Cardiac muscle cell (in vitro differentiated cells and primary cell): ENCODE measurements at regions not wholly inside any gene's neighbourhood (a gene's known extent, or its start where the extent isn't known, plus 50 kb on each side); places are given as distances from the start of the nearest gene placed in this dataset.

Experiments used
- DNase-seq, 2 donors: peaks; one replicate each; pipeline versions ENCODE4 v3.0.0 to v3.0.0-alpha.2; 2010 to 2017; ENCODE audit warnings: low read depth in 1 of 2, low spot score in 1 of 2
- H3K27ac ChIP-seq: fragments of 200-600 bp; sonication (generic); 2 replicates; pipeline ENCODE4 v1.5.1; 2016
- H3K27me3 ChIP-seq: fragments of 200-600 bp; sonication (generic); 2 replicates; pipeline ENCODE4 v1.6.0; 2016; ENCODE audit warnings: control low read depth
- H3K36me3 ChIP-seq: fragments of 200-600 bp; sonication (generic); 2 replicates; pipeline ENCODE4 v1.5.1; 2016; ENCODE audit warnings: control low read depth
- H3K4me1 ChIP-seq: fragments of 200-600 bp; sonication (generic); 2 replicates; pipeline ENCODE4 v1.8.1; 2017; ENCODE audit warnings: low read depth, mild to moderate bottlenecking, mixed run types
- H3K4me3 ChIP-seq: fragments of 200-600 bp; sonication (generic); 2 replicates; pipeline ENCODE4 v1.5.1; 2016; ENCODE audit warnings: mild to moderate bottlenecking
- H3K9me3 ChIP-seq: fragments of 200-600 bp; sonication (generic); 2 replicates; pipeline ENCODE4 v1.5.1; 2017; ENCODE audit warnings: low read depth, mild to moderate bottlenecking, control low read depth
- TF ChIP-seq, protein P1 (sequence below): IDR thresholded peaks from 2 replicates; pipeline ENCODE4 v1.5.1; 2012; ENCODE audit warnings: low read depth, mild to moderate bottlenecking, low read length

DNA sequence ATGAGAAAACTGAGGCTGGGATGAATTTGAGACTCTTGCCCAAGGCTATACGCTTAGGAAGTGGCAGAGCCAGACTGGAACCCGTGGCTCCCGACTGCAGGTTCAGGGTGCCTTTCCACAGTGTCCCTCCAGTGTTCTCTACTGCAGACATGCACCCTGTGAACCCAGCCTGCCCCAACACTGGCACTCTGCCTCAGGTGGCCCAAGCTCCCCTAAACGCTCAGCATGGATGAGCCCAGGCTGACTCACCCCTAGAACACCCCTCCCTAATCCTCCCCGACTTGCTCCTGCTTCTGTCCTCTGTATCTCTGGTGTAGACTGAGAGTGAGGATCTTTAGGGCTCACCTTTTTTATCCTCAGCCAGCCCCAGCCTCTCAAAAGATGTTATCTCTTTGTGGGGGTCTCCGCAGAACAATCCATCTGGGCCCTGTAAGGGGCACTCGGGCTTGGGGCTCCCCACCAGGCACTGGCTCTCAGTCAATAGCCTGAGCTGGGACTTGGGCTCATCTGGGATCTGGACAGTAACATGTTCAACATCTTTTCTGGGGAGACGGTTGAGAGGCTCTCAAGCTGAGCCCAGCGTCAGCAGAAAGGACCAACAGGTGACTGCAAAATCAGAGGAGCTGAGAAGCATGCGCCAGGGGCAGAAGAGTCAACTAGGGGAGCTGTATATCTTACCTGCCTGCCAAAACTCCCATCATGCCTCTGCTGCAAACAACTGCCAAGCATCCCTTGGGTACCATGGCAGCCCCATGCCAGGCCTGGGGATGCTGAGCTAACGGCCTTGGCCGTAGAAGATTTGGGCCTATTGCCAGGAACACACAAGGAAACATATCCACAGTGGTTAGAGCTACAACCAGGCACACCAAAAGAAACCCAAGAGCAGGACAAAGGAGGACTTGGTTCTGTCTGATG, 176.2 kb downstream of the BUD13 start:
- Histone ChIP-seq H3K27ac (no peak overlapping the region), H3K4me1 (no peaks in the 10 kb centered on the region), H3K4me3 (no peak overlapping the region), H3K9me3 (no peaks in the 10 kb centered on the region), H3K27me3 (peaks cover 10% of the 10 kb centered on the region), H3K36me3 (no peaks in the 10 kb centered on the region)
- DNase-seq: no peak
- TF ChIP-seq, protein P1, sequence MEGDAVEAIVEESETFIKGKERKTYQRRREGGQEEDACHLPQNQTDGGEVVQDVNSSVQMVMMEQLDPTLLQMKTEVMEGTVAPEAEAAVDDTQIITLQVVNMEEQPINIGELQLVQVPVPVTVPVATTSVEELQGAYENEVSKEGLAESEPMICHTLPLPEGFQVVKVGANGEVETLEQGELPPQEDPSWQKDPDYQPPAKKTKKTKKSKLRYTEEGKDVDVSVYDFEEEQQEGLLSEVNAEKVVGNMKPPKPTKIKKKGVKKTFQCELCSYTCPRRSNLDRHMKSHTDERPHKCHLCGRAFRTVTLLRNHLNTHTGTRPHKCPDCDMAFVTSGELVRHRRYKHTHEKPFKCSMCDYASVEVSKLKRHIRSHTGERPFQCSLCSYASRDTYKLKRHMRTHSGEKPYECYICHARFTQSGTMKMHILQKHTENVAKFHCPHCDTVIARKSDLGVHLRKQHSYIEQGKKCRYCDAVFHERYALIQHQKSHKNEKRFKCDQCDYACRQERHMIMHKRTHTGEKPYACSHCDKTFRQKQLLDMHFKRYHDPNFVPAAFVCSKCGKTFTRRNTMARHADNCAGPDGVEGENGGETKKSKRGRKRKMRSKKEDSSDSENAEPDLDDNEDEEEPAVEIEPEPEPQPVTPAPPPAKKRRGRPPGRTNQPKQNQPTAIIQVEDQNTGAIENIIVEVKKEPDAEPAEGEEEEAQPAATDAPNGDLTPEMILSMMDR: no peak

- peaks cover 10% of the 10 kb centered on the region for H3K27me3 ChIP-seq
- H3K36me3 ChIP-seq: no peaks in the 10 kb centered on the region
- TF ChIP-seq, protein P1: no peak
- H3K4me1 ChIP-seq: no peaks in the 10 kb centered on the region
- no peak overlapping the region for H3K27ac ChIP-seq
- no peak for DNase-seq
- H3K4me3 ChIP-seq: no peak overlapping the region
- H3K9me3 ChIP-seq: no peaks in the 10 kb centered on the region
These were observed 177.4 kb downstream of the BUD13 start for GRCh38 chr11:116595305-116595880.

DNA sequence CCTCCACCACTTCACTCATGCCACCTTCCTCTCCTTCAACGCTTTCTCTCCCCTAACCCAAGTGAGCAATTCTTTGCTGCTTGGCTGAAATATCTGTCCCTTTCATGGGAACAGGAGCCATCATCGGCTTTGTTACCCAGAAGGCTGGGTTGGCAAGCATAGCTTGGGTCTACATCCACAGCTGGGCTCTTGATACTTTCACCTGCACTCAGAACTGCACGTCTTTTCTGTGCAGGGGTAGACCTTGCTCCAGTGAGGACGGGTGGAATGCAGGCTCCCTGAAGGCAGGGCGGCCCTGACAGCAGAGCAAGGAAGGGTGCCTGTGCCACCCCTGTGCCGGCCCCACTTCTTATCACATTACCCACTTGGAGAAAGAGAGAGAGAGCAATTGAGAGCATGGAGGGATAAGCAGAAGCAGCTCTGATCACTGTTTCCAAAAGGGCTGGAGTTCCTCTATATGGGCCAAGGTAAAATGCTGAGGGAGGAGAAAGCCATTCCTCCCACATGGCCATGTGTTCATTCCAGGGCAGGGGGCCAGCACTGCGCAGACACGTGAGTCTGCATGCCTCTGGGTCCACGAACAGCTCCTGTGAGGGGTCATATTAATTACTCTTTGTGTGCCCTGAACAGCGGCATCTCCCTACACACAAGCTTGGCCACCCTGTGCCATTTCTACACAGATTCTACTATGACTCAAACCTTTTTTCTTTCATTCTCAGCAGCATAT, 181.8 kb downstream of the BUD13 start:
- no peaks in the 10 kb centered on the region for H3K4me1 ChIP-seq
- peak in 1 of 2 donors; percentile 32 for DNase-seq
- no peaks in the 10 kb centered on the region for H3K9me3 ChIP-seq
- peaks cover 15% of the 10 kb centered on the region for H3K27me3 ChIP-seq
- no peak overlapping the region for H3K4me3 ChIP-seq
- no peak overlapping the region for H3K27ac ChIP-seq
- no peaks in the 10 kb centered on the region for H3K36me3 ChIP-seq
- TF ChIP-seq, protein P1: no peak

DNA sequence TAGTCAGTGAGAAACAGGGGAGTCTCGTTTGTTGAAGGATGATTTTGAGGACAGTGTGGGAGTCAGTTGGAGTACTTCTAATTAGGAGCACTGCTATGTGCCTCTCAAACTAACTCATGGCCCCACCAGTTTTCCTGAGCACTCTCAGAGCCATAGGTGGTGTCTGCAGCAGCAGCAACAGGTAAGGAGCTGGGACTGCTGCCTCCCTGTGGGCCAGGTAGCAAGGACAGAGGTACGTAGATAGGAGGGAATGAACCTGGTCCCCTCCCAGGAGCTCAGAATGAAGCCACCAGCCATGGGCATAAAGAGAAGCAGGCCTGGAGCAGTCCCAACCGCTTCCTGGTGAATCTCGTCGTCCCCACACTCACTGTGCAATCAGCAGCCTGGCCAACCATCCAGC, 183.4 kb downstream of the BUD13 start:
- TF ChIP-seq, protein P1: no peak
- no peak overlapping the region for H3K27ac ChIP-seq
- no peaks in the 10 kb centered on the region for H3K4me1 ChIP-seq
- H3K27me3 ChIP-seq: peaks cover 26% of the 10 kb centered on the region
- no peak for DNase-seq
- no peak overlapping the region for H3K4me3 ChIP-seq
- no peaks in the 10 kb centered on the region for H3K36me3 ChIP-seq
- no peaks in the 10 kb centered on the region for H3K9me3 ChIP-seq

- Histone ChIP-seq H3K9me3 (no peaks in the 10 kb centered on the region), H3K4me3 (no peak overlapping the region), H3K27ac (no peak overlapping the region), H3K27me3 (peaks cover 51% of the 10 kb centered on the region), H3K4me1 (no peaks in the 10 kb centered on the region), H3K36me3 (no peaks in the 10 kb centered on the region)
- TF ChIP-seq, protein P1: no peak
- no peak for DNase-seq
These were observed 186.4 kb downstream of the BUD13 start for GRCh38 chr11:116586392-116586791.
